HEK293T (cell line): ENCODE measurements at regions not wholly inside any gene's neighbourhood (a gene's known extent, or its start where the extent isn't known, plus 50 kb on each side); places are given as distances from the start of the nearest gene placed in this dataset.

ENCODE experiments used
- CTCF ChIA-PET: fragments of 350-600 bp; formaldehyde crosslinking; extraction: SDS; loops from one replicate; lab custom pipeline; 2021; ENCODE audit warnings: antibody characterized with exemption, inconsistent platforms; lab: Yijun Ruan, JAX
- POLR2A ChIA-PET: fragments of 350-600 bp; formaldehyde crosslinking; extraction: SDS; loops from one replicate; lab custom pipeline; 2020; ENCODE audit warnings: antibody characterized with exemption, inconsistent platforms; lab: Yijun Ruan, JAX
- DNase-seq: peaks from one replicate; pipeline ENCODE4 v3.0.0; 2012; ENCODE audit warnings: mixed read lengths; ENCODE audit errors: extremely low spot score
- ARNT ChIP-seq: fragments of 450-650 bp; IDR thresholded peaks from 2 replicates; pipeline ENCODE4 v1.6.1; 2017; ENCODE audit warnings: mild to moderate bottlenecking
- BHLHE40 ChIP-seq: fragments of 450-650 bp; IDR thresholded peaks from 2 replicates; pipeline ENCODE4 v1.6.1; 2016; ENCODE audit warnings: mild to moderate bottlenecking, moderate library complexity, borderline replicate concordance
- CTBP1 ChIP-seq: fragments of 450-650 bp; IDR thresholded peaks from 2 replicates; pipeline ENCODE4 v1.6.1; 2016; ENCODE audit warnings: borderline replicate concordance
- ELF4 ChIP-seq: fragments of 450-650 bp; IDR thresholded peaks from 2 replicates; pipeline ENCODE4 v1.6.1; 2017; ENCODE audit warnings: antibody characterized with exemption
- FOXA1 ChIP-seq: fragments of 450-650 bp; IDR thresholded peaks from 2 replicates; pipeline ENCODE4 v1.6.1; 2016; ENCODE audit warnings: mild to moderate bottlenecking
- FOXK2 ChIP-seq: fragments of 450-650 bp; IDR thresholded peaks from 2 replicates; pipeline ENCODE4 v1.6.1; 2016; ENCODE audit warnings: mild to moderate bottlenecking
- FOXM1 ChIP-seq: fragments of 450-650 bp; IDR thresholded peaks from 2 replicates; pipeline ENCODE4 v1.6.1; 2017; ENCODE audit warnings: mild to moderate bottlenecking, borderline replicate concordance
- HDGF ChIP-seq: fragments of 450-650 bp; IDR thresholded peaks from 2 replicates; pipeline ENCODE4 v1.6.1; 2017; ENCODE audit warnings: antibody characterized with exemption, borderline replicate concordance
- L3MBTL2 ChIP-seq: fragments of 450-650 bp; conservative IDR thresholded peaks from 2 replicates; pipeline ENCODE4 v1.6.1; 2016; ENCODE audit warnings: mild to moderate bottlenecking
- LEF1 ChIP-seq: fragments of 450-650 bp; IDR thresholded peaks from 2 replicates; pipeline ENCODE4 v1.6.1; 2017; ENCODE audit warnings: mild to moderate bottlenecking, borderline replicate concordance
- NFRKB ChIP-seq: fragments of 450-650 bp; IDR thresholded peaks from 2 replicates; pipeline ENCODE4 v1.6.1; 2016; ENCODE audit warnings: mild to moderate bottlenecking, moderate library complexity
- PKNOX1 ChIP-seq: fragments of 450-650 bp; IDR thresholded peaks from 2 replicates; pipeline ENCODE4 v1.6.1; 2016
- SP1 ChIP-seq: fragments of 450-650 bp; IDR thresholded peaks from 2 replicates; pipeline ENCODE4 v1.6.1; 2017
- SUZ12 ChIP-seq: fragments of 450-650 bp; IDR thresholded peaks from 2 replicates; pipeline ENCODE4 v1.6.1; 2016; ENCODE audit warnings: mild to moderate bottlenecking
- TARDBP ChIP-seq: fragments of 450-650 bp; IDR thresholded peaks from 2 replicates; pipeline ENCODE4 v1.6.1; 2016
- ZNF384 ChIP-seq: fragments of 450-650 bp; IDR thresholded peaks from 2 replicates; pipeline ENCODE4 v1.6.1; 2016

GRCh38 chr3:177968891-177969290, 567.3 kb upstream of the KCNMB2 start:
- CTCF ChIA-PET = no interaction called here
- POLR2A ChIA-PET = no interaction called here
- DNase-seq = no peak
- TF ChIP-seq ZNF384 = no peak
- no peak for TF ChIP-seq CTBP1
- TF ChIP-seq L3MBTL2 = no peak
- TF ChIP-seq FOXM1 = no peak
- TF ChIP-seq SUZ12 = no peak
- no peak for TF ChIP-seq HDGF
- no peak for TF ChIP-seq ARNT
- no peak for TF ChIP-seq BHLHE40
- TF ChIP-seq LEF1 = no peak
- no peak for TF ChIP-seq ELF4
- TF ChIP-seq PKNOX1 = no peak
- no peak for TF ChIP-seq TARDBP
- no peak for TF ChIP-seq SP1
- TF ChIP-seq FOXK2 = no peak
- no peak for TF ChIP-seq FOXA1
- TF ChIP-seq NFRKB = no peak

GRCh38 chr3:177973241-177973840, 562.9 kb upstream of the KCNMB2 start:
- TF ChIP-seq FOXK2 = no peak
- TF ChIP-seq HDGF = no peak
- TF ChIP-seq NFRKB = no peak
- no peak for TF ChIP-seq LEF1
- TF ChIP-seq SUZ12 = no peak
- TF ChIP-seq BHLHE40 = no peak
- no peak for TF ChIP-seq L3MBTL2
- no peak for TF ChIP-seq CTBP1
- DNase-seq = no peak
- ChIA-PET POLR2A (no interaction called here), CTCF (no interaction called here)

- ChIA-PET POLR2A (no interaction called here), CTCF (interaction anchor here (0.6 kb wide), 1 partner anchor 103 kb away, joined by 4 read pairs; no protein-coding TSS in a partner anchor)
- no peak for TF ChIP-seq NFRKB
- TF ChIP-seq ZNF384 = no peak
- TF ChIP-seq FOXA1 = no peak
- no peak for TF ChIP-seq FOXK2
- no peak for TF ChIP-seq CTBP1
- no peak for TF ChIP-seq FOXM1
- TF ChIP-seq BHLHE40 = no peak
- TF ChIP-seq LEF1 = no peak
- no peak for TF ChIP-seq PKNOX1
- no peak for TF ChIP-seq SUZ12
- TF ChIP-seq ELF4 = no peak
- no peak for TF ChIP-seq HDGF
- no peak for TF ChIP-seq L3MBTL2
- no peak for TF ChIP-seq SP1
- no peak for TF ChIP-seq TARDBP
- no peak for TF ChIP-seq ARNT
- DNase-seq = no peak
Observed at GRCh38 chr3:177976241-177976640, 560.0 kb upstream of the KCNMB2 start.

GRCh38 chr3:177976866-177977265, 559.4 kb upstream of the KCNMB2 start:
- DNase-seq = no peak
- TF ChIP-seq LEF1 = no peak
- TF ChIP-seq PKNOX1 = no peak
- no peak for TF ChIP-seq FOXK2
- no peak for TF ChIP-seq CTBP1
- TF ChIP-seq BHLHE40 = no peak
- no peak for TF ChIP-seq FOXM1
- TF ChIP-seq ARNT = no peak
- no peak for TF ChIP-seq ELF4
- TF ChIP-seq HDGF = no peak
- no peak for TF ChIP-seq L3MBTL2
- TF ChIP-seq NFRKB = no peak
- no peak for TF ChIP-seq SUZ12
- no peak for TF ChIP-seq TARDBP
- TF ChIP-seq SP1 = no peak
- no peak for TF ChIP-seq FOXA1
- no peak for TF ChIP-seq ZNF384
- ChIA-PET POLR2A (no interaction called here), CTCF (no interaction called here)

- TF ChIP-seq TARDBP (no peak), LEF1 (no peak), BHLHE40 (no peak), ELF4 (no peak), PKNOX1 (no peak), CTBP1 (no peak), HDGF (no peak), NFRKB (no peak), FOXM1 (no peak), SUZ12 (no peak), L3MBTL2 (no peak), ARNT (no peak), FOXA1 (no peak), FOXK2 (no peak), SP1 (no peak), ZNF384 (no peak)
- DNase-seq = no peak
- CTCF ChIA-PET = no interaction called here
- POLR2A ChIA-PET = no interaction called here
Observed at GRCh38 chr3:177977381-177978158, 558.7 kb upstream of the KCNMB2 start.
